Lung (tissue), 11 donors: ENCODE measurements at regions not wholly inside any gene's neighbourhood (a gene's known extent, or its start where the extent isn't known, plus 50 kb on each side); places are given as distances from the start of the nearest gene placed in this dataset.

ENCODE experiments used
- ATAC-seq: fragments of 200-7000 bp; cut with Tn5 transposase; one replicate; pipeline ENCODE4 v1.9.1; 2020; ENCODE audit warnings: moderate number of reproducible peaks; ENCODE audit not compliant: insufficient read depth, low FRiP score
- DNase-seq, 3 donors: peaks; one replicate each; pipeline ENCODE4 v3.0.0-alpha.2; 2013 to 2017
- H3K27ac ChIP-seq, 2 donors: one replicate each; pipeline ENCODE4 v1.5.1; 2013; ENCODE audit warnings: mild to moderate bottlenecking in 2 of 2, moderate library complexity in 2 of 2, control low read depth in 1 of 2, inconsistent platforms in 1 of 2, low read depth in 1 of 2, low read length in 1 of 2
- H3K27me3 ChIP-seq, 3 donors: one replicate each; pipeline ENCODE4 v1.5.1; 2013; ENCODE audit warnings: low read length in 2 of 3; ENCODE audit not compliant: control insufficient read depth in 3 of 3, insufficient read depth in 3 of 3
- H3K36me3 ChIP-seq, 4 donors: one replicate each; pipeline ENCODE4 v1.5.1; 2013; ENCODE audit warnings: low read length in 4 of 4, mild to moderate bottlenecking in 1 of 4, moderate library complexity in 1 of 4; ENCODE audit not compliant: control insufficient read depth in 4 of 4, insufficient read depth in 4 of 4
- H3K4me1 ChIP-seq, 5 donors: one replicate each; pipeline ENCODE4 v1.5.1; 2013; ENCODE audit warnings: low read length in 5 of 5, mild to moderate bottlenecking in 2 of 5, moderate library complexity in 1 of 5; ENCODE audit not compliant: control insufficient read depth in 5 of 5, insufficient read depth in 5 of 5
- H3K4me3 ChIP-seq: one replicate; pipeline ENCODE4 v1.5.1; 2013; ENCODE audit warnings: mild to moderate bottlenecking, control low read depth, moderate library complexity
- H3K9ac ChIP-seq, 2 donors: one replicate each; pipeline ENCODE4 v1.5.1; 2013; ENCODE audit warnings: low read length in 2 of 2, control low read depth in 1 of 2; ENCODE audit not compliant: insufficient read depth in 1 of 2
- H3K9me3 ChIP-seq, 4 donors: one replicate each; pipeline ENCODE4 v1.5.1; 2013; ENCODE audit warnings: low read length in 3 of 4, mild to moderate bottlenecking in 1 of 4, moderate library complexity in 1 of 4; ENCODE audit not compliant: control insufficient read depth in 4 of 4, insufficient read depth in 3 of 4
- CTCF ChIP-seq: IDR thresholded peaks from 2 replicates; pipeline ENCODE4 v1.5.1; 2012; ENCODE audit warnings: mild to moderate bottlenecking; ENCODE audit errors: control extremely low read depth, extremely low read depth
- WGBS, 2 donors: extraction: QIAGEN DNeasy Blood & Tissue Kit; methylation state at CpG; one replicate each; pipeline ENCODE4 v1.1.7; 2013; 5-methylcytosine and 5-hydroxymethylcytosine counted together
- donor health status: control.
- donor health status: control.
- donor health status: Bipolar disorder and iron deficiency.
- donor health status: healthy.
- donor health status: DM: yes; HTN: yes; CAD: no.

GRCh38 chr1:115409094-115410015 is 71.3 kb upstream of the NGF start:
- Histone ChIP-seq H3K9me3 (no peaks in the 10 kb centered on the region), H3K27ac (peak overlapping the region in 1 of 2 donors; percentile 69), H3K4me3 (no peak overlapping the region), H3K27me3 (no peaks in the 10 kb centered on the region), H3K9ac (no peak overlapping the region), H3K36me3 (no peaks in the 10 kb centered on the region), H3K4me1 (peaks cover 0 to 9% (median 0%) of the 10 kb centered on the region in 5 donors)
- DNase-seq = no peak
- ATAC-seq = no peak
- no peak for TF ChIP-seq CTCF
- WGBS, 2 donors = 73% methylated on average over 7 of the region's 7 CpGs

DNA sequence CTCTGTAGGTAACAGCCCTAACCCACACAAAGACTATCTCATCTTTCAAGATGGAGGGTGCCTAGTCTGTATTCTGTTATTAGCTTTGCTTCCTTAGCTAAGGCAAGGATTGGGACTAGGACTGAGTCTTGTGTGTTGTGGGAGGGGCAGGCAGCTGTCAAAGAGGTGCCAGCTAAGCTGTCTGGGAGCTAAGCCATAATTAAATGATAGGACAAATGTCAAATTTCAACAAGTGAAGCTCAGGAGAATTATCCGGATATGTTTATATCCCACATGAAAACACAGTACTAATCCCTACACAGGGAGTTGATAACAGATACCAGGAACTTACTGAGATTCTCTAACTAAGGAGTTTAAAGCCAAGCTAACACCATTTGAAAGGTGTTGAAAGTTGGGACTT is 70.5 kb upstream of the NGF start:
- peaks cover 0 to 9% (median 0%) of the 10 kb centered on the region in 5 donors for H3K4me1 ChIP-seq
- H3K27ac ChIP-seq = no peak overlapping the region
- H3K9ac ChIP-seq = no peak overlapping the region
- no peak overlapping the region for H3K4me3 ChIP-seq
- WGBS, 2 donors = 74 to 80% methylated on average over 1 of the region's 1 CpG
- no peak for ATAC-seq
- H3K36me3 ChIP-seq = no peaks in the 10 kb centered on the region
- TF ChIP-seq CTCF = no peak
- no peaks in the 10 kb centered on the region for H3K27me3 ChIP-seq
- no peak for DNase-seq
- H3K9me3 ChIP-seq = no peaks in the 10 kb centered on the region

GRCh38 chr1:115404911-115405310 is 66.9 kb upstream of the NGF start:
- ATAC-seq (no peak), DNase-seq (no peak)
- Histone ChIP-seq H3K27ac (no peak overlapping the region), H3K27me3 (no peaks in the 10 kb centered on the region), H3K4me3 (no peak overlapping the region), H3K36me3 (no peaks in the 10 kb centered on the region), H3K9ac (no peak overlapping the region), H3K4me1 (peaks cover 0 to 12% (median 2%) of the 10 kb centered on the region in 5 donors), H3K9me3 (no peaks in the 10 kb centered on the region)
- WGBS, 2 donors = 83 to 84% methylated on average over 2 of the region's 2 CpGs
- TF ChIP-seq CTCF = no peak
